ENCODE measurements at regions not wholly inside any gene's neighbourhood (a gene's known extent, or its start where the extent isn't known, plus 50 kb on each side); places are given as distances from the start of the nearest gene placed in this dataset.

DNA sequence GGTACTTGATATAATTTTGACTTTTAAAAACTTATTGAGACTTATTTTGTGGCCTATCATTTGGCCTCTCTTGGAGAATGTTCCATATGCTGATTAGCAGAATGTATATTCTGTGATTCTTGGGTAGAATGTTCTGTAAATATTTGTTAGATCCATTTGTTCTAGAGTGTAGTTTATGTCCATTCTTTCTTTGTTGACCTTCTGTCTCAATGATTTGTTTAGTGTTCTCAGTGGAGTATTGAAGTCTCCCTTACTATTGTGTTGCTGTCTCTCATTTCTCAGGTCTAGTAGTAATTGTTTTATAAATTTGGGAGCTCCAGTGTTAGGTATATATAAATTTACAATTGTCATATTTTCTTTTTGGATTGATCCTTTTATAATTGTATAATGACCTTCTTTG, 349.6 kb upstream of the CWC22 start:
- TF ChIP-seq, protein P1, sequence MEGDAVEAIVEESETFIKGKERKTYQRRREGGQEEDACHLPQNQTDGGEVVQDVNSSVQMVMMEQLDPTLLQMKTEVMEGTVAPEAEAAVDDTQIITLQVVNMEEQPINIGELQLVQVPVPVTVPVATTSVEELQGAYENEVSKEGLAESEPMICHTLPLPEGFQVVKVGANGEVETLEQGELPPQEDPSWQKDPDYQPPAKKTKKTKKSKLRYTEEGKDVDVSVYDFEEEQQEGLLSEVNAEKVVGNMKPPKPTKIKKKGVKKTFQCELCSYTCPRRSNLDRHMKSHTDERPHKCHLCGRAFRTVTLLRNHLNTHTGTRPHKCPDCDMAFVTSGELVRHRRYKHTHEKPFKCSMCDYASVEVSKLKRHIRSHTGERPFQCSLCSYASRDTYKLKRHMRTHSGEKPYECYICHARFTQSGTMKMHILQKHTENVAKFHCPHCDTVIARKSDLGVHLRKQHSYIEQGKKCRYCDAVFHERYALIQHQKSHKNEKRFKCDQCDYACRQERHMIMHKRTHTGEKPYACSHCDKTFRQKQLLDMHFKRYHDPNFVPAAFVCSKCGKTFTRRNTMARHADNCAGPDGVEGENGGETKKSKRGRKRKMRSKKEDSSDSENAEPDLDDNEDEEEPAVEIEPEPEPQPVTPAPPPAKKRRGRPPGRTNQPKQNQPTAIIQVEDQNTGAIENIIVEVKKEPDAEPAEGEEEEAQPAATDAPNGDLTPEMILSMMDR (IDR thresholded peaks at IDR 0.05), result no peak
- no peak for TF ChIP-seq POLR2A (IDR thresholded peaks at IDR 0.05)
